Kidney (tissue), 13 donors: ENCODE measurements at regions not wholly inside any gene's neighbourhood (a gene's known extent, or its start where the extent isn't known, plus 50 kb on each side); places are given as distances from the start of the nearest gene placed in this dataset.
"Not testable (repeated sequence)": the region's sequence is repeated elsewhere in the genome, so short reads cannot be mapped to it uniquely, and the experiment has no call there.

ENCODE experiments used
- DNase-seq, 5 donors: peaks; one replicate each; pipeline ENCODE4 v3.0.0-alpha.2; 2013 to 2020
- FAIRE-seq: peaks from 2 replicates; lab custom pipeline; 2012; peaks lifted over from hg19 to GRCh38; lab: Jason Lieb, UNC
- H3K27ac ChIP-seq, 2 donors: one replicate each; pipeline ENCODE4 v1.7.0; 2013; ENCODE audit warnings: low read depth in 2 of 2, low read length in 2 of 2, inconsistent platforms in 1 of 2
- H3K27me3 ChIP-seq: one replicate; pipeline ENCODE4 v1.7.1; 2013; ENCODE audit warnings: low read length, inconsistent platforms; ENCODE audit not compliant: control insufficient read depth, insufficient read depth
- H3K36me3 ChIP-seq, 3 donors: one replicate each; pipeline versions ENCODE4 v1.7.0 to v1.7.1; 2013; ENCODE audit warnings: low read length in 3 of 3, control low read depth in 1 of 3, inconsistent platforms in 1 of 3; ENCODE audit not compliant: insufficient read depth in 3 of 3, control insufficient read depth in 2 of 3
- H3K4me1 ChIP-seq, 3 donors: one replicate each; pipeline versions ENCODE4 v1.7.0 to v1.7.1; 2013; ENCODE audit warnings: low read length in 3 of 3, inconsistent platforms in 1 of 3, low read depth in 1 of 3; ENCODE audit not compliant: control insufficient read depth in 2 of 3, insufficient read depth in 2 of 3
- H3K4me3 ChIP-seq, 3 donors: one replicate each; pipeline versions ENCODE4 v1.7.0 to v1.8.1; 2013; ENCODE audit warnings: low read length in 3 of 3, control low read depth in 1 of 3, inconsistent platforms in 1 of 3
- H3K9ac ChIP-seq, 3 donors: one replicate each; pipeline versions ENCODE4 v1.7.0 to v1.7.1; 2013; ENCODE audit warnings: low read length in 3 of 3, control low read depth in 1 of 3, inconsistent platforms in 1 of 3
- H3K9me3 ChIP-seq, 3 donors: one replicate each; pipeline versions ENCODE4 v1.7.0 to v1.7.1; 2013; ENCODE audit warnings: low read length in 3 of 3, control low read depth in 1 of 3, inconsistent platforms in 1 of 3; ENCODE audit not compliant: control insufficient read depth in 2 of 3, insufficient read depth in 1 of 3
- CTCF ChIP-seq: IDR thresholded peaks from 3 replicates; pipeline ENCODE4 v1.5.1; 2012; ENCODE audit warnings: mild to moderate bottlenecking, moderate library complexity, borderline replicate concordance; ENCODE audit not compliant: insufficient read depth; ENCODE audit errors: extremely low read depth
- intact Hi-C: fragments of 100-400 bp; cut with DNase I; formaldehyde crosslinking; loops from one replicate; pipeline ENCODE4 v1.11.1; 2022
- donor health status: control.
- donor health status: control.
- donor health status: control.
- donor health status: control.
- donor health status: control.
- donor health status: DM: yes; HTN: yes; CAD: no.
- donor health status: Normal renal cell carcinoma (clear cell type).

GRCh38 chr5:97523336-97523735 is 340.3 kb upstream of the RIOK2 start:
- DNase-seq, H3K4me3 ChIP-seq, H3K9ac ChIP-seq, H3K36me3 ChIP-seq, intact Hi-C loops, H3K27me3 ChIP-seq, H3K27ac ChIP-seq, H3K9me3 ChIP-seq, FAIRE-seq, H3K4me1 ChIP-seq: not testable (repeated sequence)

GRCh38 chr5:97525780-97526179 is 342.7 kb upstream of the RIOK2 start:
- no peak overlapping the region for H3K27ac ChIP-seq
- TF ChIP-seq CTCF: no peak
- no peaks in the 10 kb centered on the region for H3K36me3 ChIP-seq
- H3K4me3 ChIP-seq: no peak overlapping the region
- DNase-seq (no peak), FAIRE-seq (no peak)
- no peaks in the 10 kb centered on the region for H3K27me3 ChIP-seq
- H3K9me3 ChIP-seq: no peaks in the 10 kb centered on the region
- no peaks in the 10 kb centered on the region for H3K4me1 ChIP-seq
- intact Hi-C loops: no loop called here
- H3K9ac ChIP-seq: no peak overlapping the region

- Histone ChIP-seq H3K9me3 (no peaks in the 10 kb centered on the region), H3K9ac (no peak overlapping the region), H3K4me1 (no peaks in the 10 kb centered on the region), H3K4me3 (no peak overlapping the region), H3K27me3 (no peaks in the 10 kb centered on the region), H3K36me3 (no peaks in the 10 kb centered on the region), H3K27ac (no peak overlapping the region)
- intact Hi-C loops: no loop called here
- DNase-seq: peak in 2 of 5 donors; percentile 33 to 46
- TF ChIP-seq CTCF: no peak
- no peak for FAIRE-seq
Measured at GRCh38 chr5:97528941-97529340, 345.9 kb upstream of the RIOK2 start.

- TF ChIP-seq CTCF: no peak
- H3K9ac ChIP-seq: no peak overlapping the region
- FAIRE-seq (no peak), DNase-seq (no peak)
- no peaks in the 10 kb centered on the region for H3K4me1 ChIP-seq
- H3K36me3 ChIP-seq: no peaks in the 10 kb centered on the region
- H3K27ac ChIP-seq: no peak overlapping the region
- no peaks in the 10 kb centered on the region for H3K9me3 ChIP-seq
- H3K27me3 ChIP-seq: no peaks in the 10 kb centered on the region
- intact Hi-C loops: no loop called here
- H3K4me3 ChIP-seq: no peak overlapping the region
Measured at GRCh38 chr5:97529354-97529985, 346.4 kb upstream of the RIOK2 start.
